ENCODE measurements at regions not wholly inside any gene's neighbourhood (a gene's known extent, or its start where the extent isn't known, plus 50 kb on each side); places are given as distances from the start of the nearest gene placed in this dataset.
"Not testable (repeated sequence)": the region's sequence is repeated elsewhere in the genome, so short reads cannot be mapped to it uniquely, and the experiment has no call there.

DNA sequence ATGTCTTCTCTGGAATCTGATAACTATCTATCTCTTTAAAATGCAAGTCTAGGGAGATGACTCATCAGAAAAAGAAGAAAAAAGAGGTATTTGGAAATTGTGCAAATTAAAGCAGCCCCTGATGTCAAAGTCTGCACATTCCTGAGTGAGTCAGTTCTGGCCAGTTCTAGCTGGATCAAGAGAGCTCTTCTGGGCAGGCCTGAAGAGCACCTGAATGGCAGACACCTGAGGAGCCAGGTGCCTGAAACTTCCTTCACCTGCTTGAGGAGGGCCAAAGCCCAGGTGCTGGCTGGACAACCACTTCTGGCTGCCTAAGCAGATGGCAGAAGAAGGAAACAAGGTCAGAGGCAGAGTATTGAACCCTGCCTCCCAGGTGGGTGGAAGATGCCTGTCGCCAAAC, 1575.4 kb downstream of the RPIA start:
- not testable (repeated sequence) for H3K27ac ChIP-seq (ENCODE audit: low read depth, low read length); H3K27me3 ChIP-seq (ENCODE audit: control insufficient read depth in 5 of 5, insufficient read depth in 4 of 5, low read length in 5 of 5); H3K4me3 ChIP-seq (ENCODE audit: low read depth in 1 of 5, low read length in 5 of 5); H3K9me3 ChIP-seq (ENCODE audit: control insufficient read depth in 5 of 5, low read length in 5 of 5); H3K9ac ChIP-seq (ENCODE audit: low read length in 5 of 5); H3K4me1 ChIP-seq (ENCODE audit: control insufficient read depth in 5 of 5, insufficient read depth in 5 of 5, low read length in 5 of 5); H3K36me3 ChIP-seq (ENCODE audit: control insufficient read depth in 5 of 5, insufficient read depth in 5 of 5, low read length in 5 of 5)

- H3K9ac ChIP-seq (ENCODE audit: low read length in 5 of 5); H3K4me1 ChIP-seq (ENCODE audit: control insufficient read depth in 5 of 5, insufficient read depth in 5 of 5, low read length in 5 of 5); H3K36me3 ChIP-seq (ENCODE audit: control insufficient read depth in 5 of 5, insufficient read depth in 5 of 5, low read length in 5 of 5); H3K4me3 ChIP-seq (ENCODE audit: low read depth in 1 of 5, low read length in 5 of 5); H3K27me3 ChIP-seq (ENCODE audit: control insufficient read depth in 5 of 5, insufficient read depth in 4 of 5, low read length in 5 of 5); H3K27ac ChIP-seq (ENCODE audit: low read depth, low read length); H3K9me3 ChIP-seq (ENCODE audit: control insufficient read depth in 5 of 5, low read length in 5 of 5): not testable (repeated sequence)
These were observed 1596.3 kb downstream of the RPIA start for GRCh38 chr2:90287751-90288150.

DNA sequence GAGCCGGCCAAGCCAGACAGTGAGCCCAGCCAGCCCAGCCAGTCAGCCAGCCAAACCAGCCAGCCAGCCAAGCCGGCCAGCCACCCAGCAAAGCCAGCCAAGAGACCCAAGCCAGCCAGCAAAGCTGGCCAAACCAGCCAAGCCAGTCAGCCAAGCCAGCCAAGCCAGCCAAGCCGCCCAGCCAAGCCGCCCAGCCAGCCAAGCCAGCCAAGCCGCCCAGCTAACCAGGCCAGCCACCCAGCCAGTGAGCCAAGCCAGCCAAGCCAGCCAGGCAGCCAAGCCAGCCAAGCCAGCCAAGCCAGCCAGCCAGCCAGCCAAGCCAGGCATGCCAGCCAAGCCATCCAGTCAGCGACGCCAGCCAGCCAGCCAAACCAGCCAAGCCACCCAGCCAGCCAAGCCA, 1596.9 kb downstream of the RPIA start:
- not testable (repeated sequence) for H3K36me3 ChIP-seq (ENCODE audit: control insufficient read depth in 5 of 5, insufficient read depth in 5 of 5, low read length in 5 of 5); H3K27ac ChIP-seq (ENCODE audit: low read depth, low read length); H3K27me3 ChIP-seq (ENCODE audit: control insufficient read depth in 5 of 5, insufficient read depth in 4 of 5, low read length in 5 of 5); H3K4me1 ChIP-seq (ENCODE audit: control insufficient read depth in 5 of 5, insufficient read depth in 5 of 5, low read length in 5 of 5); H3K9ac ChIP-seq (ENCODE audit: low read length in 5 of 5); H3K9me3 ChIP-seq (ENCODE audit: control insufficient read depth in 5 of 5, low read length in 5 of 5); H3K4me3 ChIP-seq (ENCODE audit: low read depth in 1 of 5, low read length in 5 of 5)

GRCh38 chr2:90289291-90289980, 1598.0 kb downstream of the RPIA start:
- H3K36me3 ChIP-seq (ENCODE audit: control insufficient read depth in 5 of 5, insufficient read depth in 5 of 5, low read length in 5 of 5); H3K9me3 ChIP-seq (ENCODE audit: control insufficient read depth in 5 of 5, low read length in 5 of 5); H3K4me1 ChIP-seq (ENCODE audit: control insufficient read depth in 5 of 5, insufficient read depth in 5 of 5, low read length in 5 of 5); H3K4me3 ChIP-seq (ENCODE audit: low read depth in 1 of 5, low read length in 5 of 5); H3K27ac ChIP-seq (ENCODE audit: low read depth, low read length); H3K9ac ChIP-seq (ENCODE audit: low read length in 5 of 5); H3K27me3 ChIP-seq (ENCODE audit: control insufficient read depth in 5 of 5, insufficient read depth in 4 of 5, low read length in 5 of 5): not testable (repeated sequence)

- H3K36me3 ChIP-seq (ENCODE audit: control insufficient read depth in 5 of 5, insufficient read depth in 5 of 5, low read length in 5 of 5); H3K4me3 ChIP-seq (ENCODE audit: low read depth in 1 of 5, low read length in 5 of 5); H3K27ac ChIP-seq (ENCODE audit: low read depth, low read length); H3K4me1 ChIP-seq (ENCODE audit: control insufficient read depth in 5 of 5, insufficient read depth in 5 of 5, low read length in 5 of 5); H3K9ac ChIP-seq (ENCODE audit: low read length in 5 of 5); H3K9me3 ChIP-seq (ENCODE audit: control insufficient read depth in 5 of 5, low read length in 5 of 5); H3K27me3 ChIP-seq (ENCODE audit: control insufficient read depth in 5 of 5, insufficient read depth in 4 of 5, low read length in 5 of 5): not testable (repeated sequence)
These were observed 1599.2 kb downstream of the RPIA start for GRCh38 chr2:90290701-90291100.

DNA sequence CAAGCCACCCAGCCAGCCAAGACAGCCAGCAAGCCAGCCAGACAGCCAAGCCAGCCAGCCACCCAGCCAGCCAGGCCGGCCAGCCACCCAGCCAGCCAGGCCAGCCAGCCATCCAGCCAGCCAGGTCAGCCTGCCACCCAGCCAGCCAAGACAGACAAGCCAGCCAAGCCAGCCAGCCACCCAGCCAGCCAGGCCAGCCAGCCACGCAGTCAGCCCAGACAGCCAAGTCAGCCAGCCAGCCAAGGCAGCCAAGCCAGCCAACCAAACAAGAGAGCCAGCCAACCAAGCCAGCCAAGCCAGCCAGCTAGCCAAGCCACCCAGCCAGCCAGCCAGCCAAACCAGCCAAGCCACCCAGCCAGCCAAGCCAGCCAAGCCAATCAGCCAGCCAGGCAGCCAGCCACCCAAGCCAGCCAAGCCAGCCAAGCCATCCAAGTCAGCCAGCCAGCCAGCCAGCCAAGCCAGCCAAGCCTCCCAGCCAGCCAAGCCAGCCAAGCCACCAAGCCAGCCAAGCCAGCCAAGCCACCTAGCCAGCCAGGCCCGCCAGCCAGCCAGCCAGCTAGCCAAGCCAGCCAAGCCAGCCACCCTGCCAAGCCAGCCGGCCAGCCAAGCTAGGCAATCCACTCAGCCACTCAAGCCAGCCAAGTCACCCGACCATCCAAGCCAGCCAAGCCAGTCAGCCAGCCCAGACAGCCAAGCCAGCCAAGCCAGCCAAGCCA, 1599.9 kb downstream of the RPIA start:
- not testable (repeated sequence) for H3K36me3 ChIP-seq (ENCODE audit: control insufficient read depth in 5 of 5, insufficient read depth in 5 of 5, low read length in 5 of 5)

DNA sequence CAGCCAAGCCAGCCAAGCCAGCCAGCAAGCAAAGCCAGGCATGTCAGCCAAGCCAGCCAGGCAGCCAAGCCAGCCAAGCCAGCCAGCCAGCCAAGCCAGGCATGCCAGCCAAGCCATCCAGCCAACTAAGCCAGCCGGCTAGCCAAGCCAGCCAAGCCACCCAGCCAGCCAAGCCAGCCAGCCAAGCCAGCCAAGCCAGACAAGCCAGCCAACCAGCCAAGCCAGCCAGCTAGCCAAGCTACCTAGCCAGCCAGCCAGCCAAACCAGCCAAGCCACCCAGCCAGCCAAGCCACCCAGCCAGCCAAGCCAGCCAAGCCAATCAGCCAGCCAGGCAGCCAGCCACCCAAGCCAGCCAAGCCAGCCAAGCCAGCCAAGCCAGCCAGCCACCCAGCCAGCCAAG, 1600.5 kb downstream of the RPIA start:
- H3K9ac ChIP-seq (ENCODE audit: low read length in 5 of 5); H3K27me3 ChIP-seq (ENCODE audit: control insufficient read depth in 5 of 5, insufficient read depth in 4 of 5, low read length in 5 of 5); H3K9me3 ChIP-seq (ENCODE audit: control insufficient read depth in 5 of 5, low read length in 5 of 5); H3K4me1 ChIP-seq (ENCODE audit: control insufficient read depth in 5 of 5, insufficient read depth in 5 of 5, low read length in 5 of 5); H3K36me3 ChIP-seq (ENCODE audit: control insufficient read depth in 5 of 5, insufficient read depth in 5 of 5, low read length in 5 of 5); H3K4me3 ChIP-seq (ENCODE audit: low read depth in 1 of 5, low read length in 5 of 5); H3K27ac ChIP-seq (ENCODE audit: low read depth, low read length): not testable (repeated sequence)

More for the DNA sequence above, 1599.9 kb downstream of the RPIA start:
- not testable (repeated sequence) for H3K9me3 ChIP-seq (ENCODE audit: control insufficient read depth in 5 of 5, low read length in 5 of 5); H3K9ac ChIP-seq (ENCODE audit: low read length in 5 of 5); H3K27me3 ChIP-seq (ENCODE audit: control insufficient read depth in 5 of 5, insufficient read depth in 4 of 5, low read length in 5 of 5); H3K27ac ChIP-seq (ENCODE audit: low read depth, low read length); H3K4me1 ChIP-seq (ENCODE audit: control insufficient read depth in 5 of 5, insufficient read depth in 5 of 5, low read length in 5 of 5); H3K4me3 ChIP-seq (ENCODE audit: low read depth in 1 of 5, low read length in 5 of 5)

DNA sequence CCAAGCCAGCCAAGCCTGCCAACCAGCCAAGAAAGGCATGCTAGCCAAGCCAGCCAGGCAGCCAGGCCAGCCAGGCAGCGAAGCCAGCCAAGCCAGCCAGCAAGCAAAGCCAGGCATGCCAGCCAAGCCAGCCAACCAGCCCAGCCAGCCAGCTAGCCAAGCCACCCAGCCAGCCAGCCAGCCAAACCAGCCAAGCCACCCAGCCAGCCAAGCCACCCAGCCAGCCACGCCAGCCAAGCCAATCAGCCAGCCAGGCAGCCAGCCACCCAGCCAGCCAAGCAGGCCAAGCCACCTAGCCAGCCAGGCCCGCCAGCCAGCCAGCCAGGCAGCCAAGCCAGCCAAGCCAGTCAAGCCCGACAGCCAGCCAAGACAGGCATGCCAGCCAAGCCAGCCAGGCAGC, 1601.0 kb downstream of the RPIA start:
- not testable (repeated sequence) for H3K27ac ChIP-seq (ENCODE audit: low read depth, low read length); H3K9ac ChIP-seq (ENCODE audit: low read length in 5 of 5); H3K4me3 ChIP-seq (ENCODE audit: low read depth in 1 of 5, low read length in 5 of 5); H3K4me1 ChIP-seq (ENCODE audit: control insufficient read depth in 5 of 5, insufficient read depth in 5 of 5, low read length in 5 of 5); H3K9me3 ChIP-seq (ENCODE audit: control insufficient read depth in 5 of 5, low read length in 5 of 5); H3K27me3 ChIP-seq (ENCODE audit: control insufficient read depth in 5 of 5, insufficient read depth in 4 of 5, low read length in 5 of 5); H3K36me3 ChIP-seq (ENCODE audit: control insufficient read depth in 5 of 5, insufficient read depth in 5 of 5, low read length in 5 of 5)

- not testable (repeated sequence) for H3K4me3 ChIP-seq (ENCODE audit: low read depth in 1 of 5, low read length in 5 of 5); H3K36me3 ChIP-seq (ENCODE audit: control insufficient read depth in 5 of 5, insufficient read depth in 5 of 5, low read length in 5 of 5); H3K9me3 ChIP-seq (ENCODE audit: control insufficient read depth in 5 of 5, low read length in 5 of 5); H3K4me1 ChIP-seq (ENCODE audit: control insufficient read depth in 5 of 5, insufficient read depth in 5 of 5, low read length in 5 of 5); H3K27me3 ChIP-seq (ENCODE audit: control insufficient read depth in 5 of 5, insufficient read depth in 4 of 5, low read length in 5 of 5); H3K27ac ChIP-seq (ENCODE audit: low read depth, low read length); H3K9ac ChIP-seq (ENCODE audit: low read length in 5 of 5)
These were observed 1601.8 kb downstream of the RPIA start for GRCh38 chr2:90293224-90293623.

GRCh38 chr2:90293806-90294205, 1602.3 kb downstream of the RPIA start:
- not testable (repeated sequence) for H3K4me1 ChIP-seq (ENCODE audit: control insufficient read depth in 5 of 5, insufficient read depth in 5 of 5, low read length in 5 of 5); H3K4me3 ChIP-seq (ENCODE audit: low read depth in 1 of 5, low read length in 5 of 5); H3K27me3 ChIP-seq (ENCODE audit: control insufficient read depth in 5 of 5, insufficient read depth in 4 of 5, low read length in 5 of 5)

More at GRCh38 chr2:90293806-90294205, 1602.3 kb downstream of the RPIA start:
- not testable (repeated sequence) for H3K9ac ChIP-seq (ENCODE audit: low read length in 5 of 5); H3K36me3 ChIP-seq (ENCODE audit: control insufficient read depth in 5 of 5, insufficient read depth in 5 of 5, low read length in 5 of 5); H3K9me3 ChIP-seq (ENCODE audit: control insufficient read depth in 5 of 5, low read length in 5 of 5); H3K27ac ChIP-seq (ENCODE audit: low read depth, low read length)
